ENCODE measurements at regions not wholly inside any gene's neighbourhood (a gene's known extent, or its start where the extent isn't known, plus 50 kb on each side); places are given as distances from the start of the nearest gene placed in this dataset.

DNA sequence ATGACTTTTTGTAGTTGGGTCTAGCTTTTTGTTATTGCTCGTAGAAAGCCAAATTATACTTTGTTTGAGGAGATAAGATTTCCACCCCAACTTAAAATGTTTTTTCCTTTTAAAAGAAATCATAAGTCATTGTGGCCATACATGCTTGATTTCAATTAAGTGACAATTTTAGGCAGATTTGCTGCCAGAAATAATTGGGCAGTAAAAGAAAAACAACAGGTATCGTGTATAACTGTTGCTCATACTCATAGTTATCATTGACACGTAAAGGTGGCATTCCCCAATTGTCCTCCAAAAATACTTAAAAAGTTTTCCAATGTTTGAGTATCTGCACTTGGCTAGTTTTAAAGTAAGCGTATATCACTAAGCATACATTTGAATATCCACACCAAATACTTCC lies 313.0 kb downstream of the TEX29 start:
- H3K4me1 ChIP-seq (ENCODE audit: insufficient read depth) = no peaks in the 10 kb centered on the region
- no peaks in the 10 kb centered on the region for H3K9me3 ChIP-seq
- H3K4me3 ChIP-seq = no peak overlapping the region
- no peak overlapping the region for H3K27ac ChIP-seq
- WGBS, 3 donors = 52 to 63% (median 53%) methylated on average over 4 of the region's 4 CpGs
- DNase-seq = no peak
- H3K36me3 ChIP-seq = no peaks in the 10 kb centered on the region
- TF ChIP-seq EP300 (IDR thresholded peaks at IDR 0.05) (no peak), POLR2A (IDR thresholded peaks at IDR 0.05) (no peak)
- TF ChIP-seq, protein P1, sequence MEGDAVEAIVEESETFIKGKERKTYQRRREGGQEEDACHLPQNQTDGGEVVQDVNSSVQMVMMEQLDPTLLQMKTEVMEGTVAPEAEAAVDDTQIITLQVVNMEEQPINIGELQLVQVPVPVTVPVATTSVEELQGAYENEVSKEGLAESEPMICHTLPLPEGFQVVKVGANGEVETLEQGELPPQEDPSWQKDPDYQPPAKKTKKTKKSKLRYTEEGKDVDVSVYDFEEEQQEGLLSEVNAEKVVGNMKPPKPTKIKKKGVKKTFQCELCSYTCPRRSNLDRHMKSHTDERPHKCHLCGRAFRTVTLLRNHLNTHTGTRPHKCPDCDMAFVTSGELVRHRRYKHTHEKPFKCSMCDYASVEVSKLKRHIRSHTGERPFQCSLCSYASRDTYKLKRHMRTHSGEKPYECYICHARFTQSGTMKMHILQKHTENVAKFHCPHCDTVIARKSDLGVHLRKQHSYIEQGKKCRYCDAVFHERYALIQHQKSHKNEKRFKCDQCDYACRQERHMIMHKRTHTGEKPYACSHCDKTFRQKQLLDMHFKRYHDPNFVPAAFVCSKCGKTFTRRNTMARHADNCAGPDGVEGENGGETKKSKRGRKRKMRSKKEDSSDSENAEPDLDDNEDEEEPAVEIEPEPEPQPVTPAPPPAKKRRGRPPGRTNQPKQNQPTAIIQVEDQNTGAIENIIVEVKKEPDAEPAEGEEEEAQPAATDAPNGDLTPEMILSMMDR (IDR thresholded peaks at IDR 0.05) = no peak
- intact Hi-C loops (cut with DNase I) = no loop called here
- H3K27me3 ChIP-seq = no peaks in the 10 kb centered on the region

DNA sequence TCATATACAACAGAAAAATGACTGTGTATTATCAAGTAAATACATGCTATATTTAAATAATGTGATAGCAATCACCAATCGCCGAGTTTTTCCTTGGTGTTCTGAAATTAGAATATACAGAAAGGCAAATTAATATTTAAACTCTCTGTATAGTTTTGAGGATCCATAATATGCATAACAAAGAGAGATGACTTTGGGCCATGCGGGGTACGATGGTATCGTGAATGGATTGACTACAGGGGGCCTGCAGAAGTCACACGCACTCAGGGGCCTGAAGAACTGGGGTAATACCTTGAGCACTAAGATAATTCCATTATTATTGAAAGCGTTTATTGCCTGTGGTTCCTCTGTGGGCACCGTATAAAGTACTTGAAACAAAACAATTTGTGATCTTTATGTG lies 314.0 kb downstream of the TEX29 start:
- TF ChIP-seq EP300 (IDR thresholded peaks at IDR 0.05) = no peak
- no peak for TF ChIP-seq POLR2A (IDR thresholded peaks at IDR 0.05)
- TF ChIP-seq, protein P1 (IDR thresholded peaks at IDR 0.05) = no peak
- no peak for DNase-seq
- no peaks in the 10 kb centered on the region for H3K36me3 ChIP-seq
- H3K4me1 ChIP-seq (ENCODE audit: insufficient read depth) = no peaks in the 10 kb centered on the region
- WGBS, 3 donors = 76 to 81% (median 80%) methylated on average over 8 of the region's 8 CpGs
- no peak overlapping the region for H3K4me3 ChIP-seq
- intact Hi-C loops (cut with DNase I) = no loop called here
- H3K27me3 ChIP-seq = no peaks in the 10 kb centered on the region
- H3K9me3 ChIP-seq = no peaks in the 10 kb centered on the region
- no peak overlapping the region for H3K27ac ChIP-seq

DNA sequence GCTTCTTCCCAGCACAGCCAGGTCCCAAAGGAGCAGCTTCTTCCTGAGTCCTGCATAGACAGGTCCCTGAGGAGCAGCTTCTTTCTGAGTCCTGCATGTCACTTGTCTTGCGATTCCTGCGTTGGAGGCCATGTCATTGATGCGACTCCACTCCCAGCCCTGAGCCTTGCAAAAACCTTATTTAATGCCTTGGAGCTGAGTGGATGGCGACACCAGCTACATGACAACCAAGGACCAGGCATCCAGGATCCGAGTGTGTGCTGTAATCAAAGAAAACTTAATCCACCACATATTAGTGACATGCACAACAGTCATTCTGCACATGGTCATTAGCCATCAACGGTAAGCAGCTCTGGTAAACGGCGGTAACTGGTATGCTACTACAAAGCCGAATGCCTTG lies 315.8 kb downstream of the TEX29 start:
- Histone ChIP-seq H3K4me1 (ENCODE audit: insufficient read depth) (no peaks in the 10 kb centered on the region), H3K27ac (no peak overlapping the region), H3K4me3 (no peak overlapping the region), H3K9me3 (no peaks in the 10 kb centered on the region), H3K36me3 (no peaks in the 10 kb centered on the region), H3K27me3 (no peaks in the 10 kb centered on the region)
- no peak for DNase-seq
- intact Hi-C loops (cut with DNase I) = no loop called here
- TF ChIP-seq POLR2A (IDR thresholded peaks at IDR 0.05) = no peak
- TF ChIP-seq, protein P1 (IDR thresholded peaks at IDR 0.05) = no peak
- WGBS, 3 donors = 90 to 92% (median 91%) methylated on average over 9 of the region's 9 CpGs

DNA sequence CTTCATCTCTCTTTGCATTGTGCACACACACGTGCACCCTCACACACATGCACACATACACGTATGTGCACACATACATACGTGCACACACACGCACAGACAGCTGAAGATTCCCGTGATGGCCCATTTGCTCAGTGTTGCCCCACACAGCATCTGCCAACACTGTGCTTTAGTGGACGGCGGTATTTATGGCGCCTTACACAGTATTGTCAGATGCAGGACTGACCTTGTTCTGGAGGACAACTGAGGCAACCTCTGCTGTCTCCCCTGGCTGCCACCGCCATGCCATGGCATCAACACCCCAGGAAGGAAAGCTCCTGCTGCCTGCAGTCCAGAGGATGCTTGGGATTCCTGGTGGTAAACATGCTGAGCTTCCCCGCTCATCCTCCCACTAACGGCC lies 316.4 kb downstream of the TEX29 start:
- H3K4me3 ChIP-seq = no peak overlapping the region
- WGBS, 3 donors = 78 to 81% (median 80%) methylated on average over 11 of the region's 11 CpGs
- H3K27ac ChIP-seq = no peak overlapping the region
- intact Hi-C loops (cut with DNase I) = no loop called here
- H3K27me3 ChIP-seq = no peaks in the 10 kb centered on the region
- no peaks in the 10 kb centered on the region for H3K4me1 ChIP-seq (ENCODE audit: insufficient read depth)
- no peaks in the 10 kb centered on the region for H3K36me3 ChIP-seq
- TF ChIP-seq, protein P1 (IDR thresholded peaks at IDR 0.05) = no peak
- TF ChIP-seq POLR2A (IDR thresholded peaks at IDR 0.05) (no peak), EP300 (IDR thresholded peaks at IDR 0.05) (no peak)
- DNase-seq = no peak
- no peaks in the 10 kb centered on the region for H3K9me3 ChIP-seq

DNA sequence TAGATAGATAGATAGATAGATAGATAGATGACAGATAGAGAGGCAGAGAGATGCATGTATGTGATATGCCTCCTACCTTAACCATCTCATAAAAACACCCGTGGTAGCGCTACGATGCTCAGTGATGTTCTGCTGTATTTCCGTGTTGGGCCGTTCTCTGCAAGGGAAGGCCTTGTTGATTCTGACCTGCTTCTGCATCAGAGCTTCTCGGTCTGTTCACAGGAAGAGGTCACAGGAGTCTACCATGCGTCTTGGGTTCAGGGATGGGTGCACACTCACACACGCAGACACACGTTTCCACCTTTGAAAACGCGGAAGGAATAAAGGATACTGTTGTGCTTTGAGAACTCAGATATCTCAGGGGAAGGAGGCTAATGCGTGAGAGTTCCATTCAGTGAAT lies 316.9 kb downstream of the TEX29 start:
- WGBS, 3 donors = 88 to 91% (median 91%) methylated on average over 12 of the region's 12 CpGs
- H3K36me3 ChIP-seq = no peaks in the 10 kb centered on the region
- H3K4me1 ChIP-seq (ENCODE audit: insufficient read depth) = no peaks in the 10 kb centered on the region
- H3K27ac ChIP-seq = no peak overlapping the region
- no peak overlapping the region for H3K4me3 ChIP-seq
- TF ChIP-seq POLR2A (IDR thresholded peaks at IDR 0.05) (no peak), EP300 (IDR thresholded peaks at IDR 0.05) (no peak)
- TF ChIP-seq, protein P1 (IDR thresholded peaks at IDR 0.05) = no peak
- H3K9me3 ChIP-seq = no peaks in the 10 kb centered on the region
- DNase-seq = no peak
- intact Hi-C loops (cut with DNase I) = no loop called here
- no peaks in the 10 kb centered on the region for H3K27me3 ChIP-seq

All from ovary (tissue), 7 donors.